WTC11 (cell line): ENCODE measurements at regions not wholly inside any gene's neighbourhood (a gene's known extent, or its start where the extent isn't known, plus 50 kb on each side); places are given as distances from the start of the nearest gene placed in this dataset.

Experiments used
- ATAC-seq: fragments of 200-7000 bp; cut with Tn5 transposase; 2 replicates; pipeline ENCODE4 v1.10.0; 2021; ENCODE audit warnings: mild to moderate bottlenecking, moderate library complexity
- CTCF ChIA-PET: fragments of 300-600 bp; sonication (Branson Sonifier 250); formaldehyde crosslinking; loops from one replicate; lab custom pipeline; 2021; ENCODE audit warnings: antibody characterized with exemption; lab: Charles Lee
- POLR2A ChIA-PET: fragments of 350-600 bp; sonication (Branson Sonifier 250); formaldehyde crosslinking; loops from one replicate; lab custom pipeline; 2021; ENCODE audit warnings: antibody characterized with exemption; lab: Charles Lee
- DNase-seq: peaks from one replicate; pipeline ENCODE4 v3.0.0; 2021; ENCODE audit warnings: low spot score
- H3K27ac Mint-ChIP-seq: 2 replicates; pipeline ENCODE4 v1.8.0; 2021; ENCODE audit warnings: mixed read lengths
- H3K27me3 Mint-ChIP-seq: 2 replicates; pipeline ENCODE4 v1.8.0; 2021; ENCODE audit warnings: low read depth, mild to moderate bottlenecking, moderate library complexity, mixed read lengths
- H3K36me3 Mint-ChIP-seq: 2 replicates; pipeline ENCODE4 v1.8.0; 2021; ENCODE audit warnings: mixed read lengths
- H3K4me1 Mint-ChIP-seq: 2 replicates; pipeline ENCODE4 v1.8.0; 2022; ENCODE audit warnings: mixed read lengths
- H3K4me3 Mint-ChIP-seq: 2 replicates; pipeline ENCODE4 v1.8.0; 2021; ENCODE audit warnings: mild to moderate bottlenecking, moderate library complexity, mixed read lengths
- H3K9me3 Mint-ChIP-seq: 2 replicates; pipeline ENCODE4 v1.8.0; 2021; ENCODE audit warnings: mixed read lengths
- ARID4B ChIP-seq: sonication (generic); formaldehyde crosslinking; IDR thresholded peaks from 2 replicates; pipeline ENCODE4 v1.8.0; 2023; ENCODE audit warnings: missing genetic modification reagents, mild to moderate bottlenecking, borderline replicate concordance
- CREB1 ChIP-seq: sonication (generic); formaldehyde crosslinking; IDR thresholded peaks from 2 replicates; pipeline ENCODE4 v1.8.0; 2023; ENCODE audit warnings: mild to moderate bottlenecking, missing genetic modification reagents
- E2F1 ChIP-seq: sonication (generic); formaldehyde crosslinking; IDR thresholded peaks from 2 replicates; pipeline ENCODE4 v1.8.0; 2022; ENCODE audit warnings: mild to moderate bottlenecking, missing genetic modification reagents
- ELF4 ChIP-seq: sonication (generic); formaldehyde crosslinking; IDR thresholded peaks from 2 replicates; pipeline ENCODE4 v1.8.1; 2022; ENCODE audit warnings: low read depth, mild to moderate bottlenecking, moderate library complexity, missing genetic modification reagents
- GABPB1 ChIP-seq: sonication (generic); formaldehyde crosslinking; IDR thresholded peaks from 2 replicates; pipeline ENCODE4 v1.8.1; 2023; ENCODE audit warnings: mild to moderate bottlenecking, missing genetic modification reagents
- GTF2I ChIP-seq: fragments of 250-450 bp; sonication (Bioruptor Pico); conservative IDR thresholded peaks from 2 replicates; pipeline ENCODE4 v1.4.0; 2021; ENCODE audit warnings: mild to moderate bottlenecking
- MLX ChIP-seq: sonication (generic); formaldehyde crosslinking; IDR thresholded peaks from 2 replicates; pipeline ENCODE4 v1.8.1; 2023; ENCODE audit warnings: mild to moderate bottlenecking, missing genetic modification reagents, moderate library complexity
- PRRX2 ChIP-seq: fragments of 250-450 bp; sonication (Bioruptor Pico); IDR thresholded peaks from 2 replicates; pipeline ENCODE4 v1.8.0; 2021; ENCODE audit warnings: mild to moderate bottlenecking
- RELA ChIP-seq: sonication (generic); formaldehyde crosslinking; IDR thresholded peaks from 2 replicates; pipeline ENCODE4 v1.8.1; 2022; ENCODE audit warnings: missing genetic modification reagents, mild to moderate bottlenecking, borderline replicate concordance
- SMAD4 ChIP-seq: sonication (generic); formaldehyde crosslinking; IDR thresholded peaks from 2 replicates; pipeline ENCODE4 v1.8.0; 2022; ENCODE audit warnings: mild to moderate bottlenecking, missing genetic modification reagents
- TCF7 ChIP-seq: sonication (generic); formaldehyde crosslinking; IDR thresholded peaks from 2 replicates; pipeline ENCODE4 v1.8.0; 2022; ENCODE audit warnings: mild to moderate bottlenecking, low read depth, missing genetic modification reagents, moderate library complexity
- USF1 ChIP-seq: sonication (generic); formaldehyde crosslinking; IDR thresholded peaks from 2 replicates; pipeline ENCODE4 v1.8.0; 2022; ENCODE audit warnings: mild to moderate bottlenecking, missing genetic modification reagents
- ZMAT4 ChIP-seq: fragments of 250-450 bp; sonication (Bioruptor Pico); IDR thresholded peaks from 2 replicates; pipeline ENCODE4 v1.9.0; 2021; ENCODE audit warnings: mild to moderate bottlenecking
- ZNF232 ChIP-seq: sonication (generic); formaldehyde crosslinking; IDR thresholded peaks from 2 replicates; pipeline ENCODE4 v1.8.0; 2022; ENCODE audit warnings: mild to moderate bottlenecking, missing genetic modification reagents
- ZNF317 ChIP-seq: sonication (generic); formaldehyde crosslinking; IDR thresholded peaks from 2 replicates; pipeline ENCODE4 v1.8.1; 2023; ENCODE audit warnings: low read depth, mild to moderate bottlenecking, moderate library complexity, missing genetic modification reagents, borderline replicate concordance
- ZNF512 ChIP-seq: sonication (generic); formaldehyde crosslinking; IDR thresholded peaks from 2 replicates; pipeline ENCODE4 v1.8.1; 2022; ENCODE audit warnings: missing genetic modification reagents, borderline replicate concordance
- ZNF671 ChIP-seq: fragments of 250-450 bp; sonication (Bioruptor Pico); IDR thresholded peaks from 2 replicates; pipeline ENCODE4 v1.8.0; 2021; ENCODE audit warnings: mild to moderate bottlenecking

- H3K27me3 Mint-ChIP-seq, result no peaks in the 10 kb centered on the region
These were observed 467.1 kb downstream of the NAF1 start for GRCh38 chr4:162699629-162700028.

GRCh38 chr4:162685410-162685809 is 481.3 kb downstream of the NAF1 start:
- H3K36me3 Mint-ChIP-seq, result no peaks in the 10 kb centered on the region
- ChIA-PET POLR2A (interaction anchor here (0.7 kb wide), 1 partner anchor 461 kb away, joined by 6 read pairs; no protein-coding TSS in a partner anchor), CTCF (no interaction called here)
- no peaks in the 10 kb centered on the region for H3K9me3 Mint-ChIP-seq
- ATAC-seq (no peak), DNase-seq (no peak)
- no peaks in the 10 kb centered on the region for H3K27me3 Mint-ChIP-seq
- no peaks in the 10 kb centered on the region for H3K4me1 Mint-ChIP-seq
- H3K4me3 Mint-ChIP-seq, result no peak overlapping the region
- no peak overlapping the region for H3K27ac Mint-ChIP-seq
- TF ChIP-seq MLX (CRISPR knock-in tag) (no peak), USF1 (CRISPR knock-in tag) (no peak), PRRX2 (no peak), CREB1 (no peak), ZNF232 (no peak), ELF4 (CRISPR knock-in tag) (no peak), TCF7 (CRISPR knock-in tag) (no peak), GTF2I (CRISPR knock-in tag) (no peak), ZMAT4 (CRISPR knock-in tag) (no peak), ZNF317 (CRISPR knock-in tag) (no peak)

More at GRCh38 chr4:162699629-162700028, 467.1 kb downstream of the NAF1 start:
- Mint-ChIP-seq H3K36me3 (no peaks in the 10 kb centered on the region), H3K4me3 (no peak overlapping the region), H3K27ac (no peak overlapping the region), H3K9me3 (peaks cover 14% of the 10 kb centered on the region; the same call in 1 of the 2 replicates), H3K4me1 (peaks cover 4% of the 10 kb centered on the region; the same call in 1 of the 2 replicates)
- CTCF ChIA-PET, result no interaction called here
- DNase-seq (no peak), ATAC-seq (no peak)
- POLR2A ChIA-PET, result no interaction called here
- TF ChIP-seq GABPB1 (no peak), ZNF671 (CRISPR knock-in tag) (no peak), ZNF512 (CRISPR knock-in tag) (no peak), ELF4 (CRISPR knock-in tag) (no peak), ARID4B (CRISPR knock-in tag) (no peak), E2F1 (no peak), SMAD4 (no peak), ZNF317 (CRISPR knock-in tag) (no peak), RELA (CRISPR knock-in tag) (no peak)
